ENCODE measurements at regions not wholly inside any gene's neighbourhood (a gene's known extent, or its start where the extent isn't known, plus 50 kb on each side); places are given as distances from the start of the nearest gene placed in this dataset.

DNA sequence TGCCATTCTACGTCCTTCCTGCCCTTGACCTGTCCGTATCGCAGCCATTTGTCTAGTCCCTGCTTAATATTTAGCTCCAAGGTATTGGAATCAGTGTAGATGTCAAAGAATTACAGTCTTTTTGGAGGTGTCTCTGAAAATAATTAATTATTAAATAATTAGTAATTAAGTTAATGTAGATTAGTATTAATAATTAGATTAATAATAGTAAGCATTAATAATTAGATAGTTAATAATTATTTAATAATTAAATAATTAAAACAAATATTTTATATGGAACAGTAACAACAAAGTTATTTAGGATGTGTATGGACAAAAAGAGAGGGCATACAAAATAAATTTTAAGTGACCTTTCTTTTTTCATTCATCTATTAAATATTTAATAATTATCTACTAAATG lies 639.6 kb downstream of the AACS start:
- no peak for TF ChIP-seq SMC3 (conservative IDR thresholded peaks at IDR 0.05; ENCODE audit: poor library complexity)
- TF ChIP-seq POLR2AphosphoS5 (IDR thresholded peaks at IDR 0.05) = no peak
- TF ChIP-seq, protein P1, sequence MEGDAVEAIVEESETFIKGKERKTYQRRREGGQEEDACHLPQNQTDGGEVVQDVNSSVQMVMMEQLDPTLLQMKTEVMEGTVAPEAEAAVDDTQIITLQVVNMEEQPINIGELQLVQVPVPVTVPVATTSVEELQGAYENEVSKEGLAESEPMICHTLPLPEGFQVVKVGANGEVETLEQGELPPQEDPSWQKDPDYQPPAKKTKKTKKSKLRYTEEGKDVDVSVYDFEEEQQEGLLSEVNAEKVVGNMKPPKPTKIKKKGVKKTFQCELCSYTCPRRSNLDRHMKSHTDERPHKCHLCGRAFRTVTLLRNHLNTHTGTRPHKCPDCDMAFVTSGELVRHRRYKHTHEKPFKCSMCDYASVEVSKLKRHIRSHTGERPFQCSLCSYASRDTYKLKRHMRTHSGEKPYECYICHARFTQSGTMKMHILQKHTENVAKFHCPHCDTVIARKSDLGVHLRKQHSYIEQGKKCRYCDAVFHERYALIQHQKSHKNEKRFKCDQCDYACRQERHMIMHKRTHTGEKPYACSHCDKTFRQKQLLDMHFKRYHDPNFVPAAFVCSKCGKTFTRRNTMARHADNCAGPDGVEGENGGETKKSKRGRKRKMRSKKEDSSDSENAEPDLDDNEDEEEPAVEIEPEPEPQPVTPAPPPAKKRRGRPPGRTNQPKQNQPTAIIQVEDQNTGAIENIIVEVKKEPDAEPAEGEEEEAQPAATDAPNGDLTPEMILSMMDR (IDR thresholded peaks at IDR 0.05; ENCODE audit: poor library complexity, severe bottlenecking) = no peak
- TF ChIP-seq MXI1 (conservative IDR thresholded peaks at IDR 0.05; ENCODE audit: poor library complexity, severe bottlenecking) = no peak
- no peak for TF ChIP-seq EP300 (conservative IDR thresholded peaks at IDR 0.05; ENCODE audit: poor library complexity, severe bottlenecking)
- no peak for TF ChIP-seq EZH2 (IDR thresholded peaks at IDR 0.05; ENCODE audit: borderline replicate concordance, insufficient read depth, low read length, poor library complexity, severe bottlenecking)
- TF ChIP-seq RAD21 (conservative IDR thresholded peaks at IDR 0.05) = no peak
- TF ChIP-seq REST (IDR thresholded peaks at IDR 0.05; ENCODE audit: borderline replicate concordance) = no peak
- no peak for TF ChIP-seq TAF1 (IDR thresholded peaks at IDR 0.05; ENCODE audit: low read depth)
- no peaks in the 10 kb centered on the region for H3K9me3 ChIP-seq (ENCODE audit: low read length)

GRCh38 chr12:125720961-125721360 lies 655.7 kb downstream of the AACS start:
- H4K20me1 ChIP-seq (ENCODE audit: insufficient read depth) = no peaks in the 10 kb centered on the region
- no peak overlapping the region for H3K4me3 ChIP-seq (ENCODE audit: low read length)
- H3K4me2 ChIP-seq (ENCODE audit: low read length) = no peak overlapping the region
- no peak overlapping the region for H3K27ac ChIP-seq (ENCODE audit: low read length)
- H3F3A ChIP-seq (ENCODE audit: insufficient read depth, low read length, poor library complexity, severe bottlenecking) = no peaks in the 10 kb centered on the region
- no peaks in the 10 kb centered on the region for H3K79me2 ChIP-seq (replicated peaks; ENCODE audit: insufficient read depth, low read length)
- no peaks in the 10 kb centered on the region for H3K36me3 ChIP-seq (ENCODE audit: insufficient read depth, low read length)
- no peak overlapping the region for H3K9ac ChIP-seq (ENCODE audit: low read length)
- H2AFZ ChIP-seq (ENCODE audit: low read depth, low read length) = no peak overlapping the region
- no peaks in the 10 kb centered on the region for H3K27me3 ChIP-seq (ENCODE audit: insufficient read depth, low read depth, low read length)
- TF ChIP-seq POLR2AphosphoS5 (IDR thresholded peaks at IDR 0.05) = no peak
- no peaks in the 10 kb centered on the region for H3K9me2 ChIP-seq (ENCODE audit: insufficient read depth, low read length)
- no peaks in the 10 kb centered on the region for H3K9me3 ChIP-seq (ENCODE audit: low read length)

More for the DNA sequence above, 639.6 kb downstream of the AACS start:
- Histone ChIP-seq H3K9ac (ENCODE audit: low read length) (no peak overlapping the region), H3K9me2 (ENCODE audit: insufficient read depth, low read length) (no peaks in the 10 kb centered on the region), H3K27ac (ENCODE audit: low read length) (no peak overlapping the region), H4K20me1 (ENCODE audit: insufficient read depth) (no peaks in the 10 kb centered on the region), H3K36me3 (ENCODE audit: insufficient read depth, low read length) (no peaks in the 10 kb centered on the region), H3K79me2 (replicated peaks; ENCODE audit: insufficient read depth, low read length) (no peaks in the 10 kb centered on the region), H2AFZ (ENCODE audit: low read depth, low read length) (no peak overlapping the region), H3K4me3 (ENCODE audit: low read length) (no peak overlapping the region), H3K4me2 (ENCODE audit: low read length) (no peak overlapping the region), H3F3A (ENCODE audit: insufficient read depth, low read length, poor library complexity, severe bottlenecking) (no peaks in the 10 kb centered on the region), H3K27me3 (ENCODE audit: insufficient read depth, low read depth, low read length) (no peaks in the 10 kb centered on the region)

DNA sequence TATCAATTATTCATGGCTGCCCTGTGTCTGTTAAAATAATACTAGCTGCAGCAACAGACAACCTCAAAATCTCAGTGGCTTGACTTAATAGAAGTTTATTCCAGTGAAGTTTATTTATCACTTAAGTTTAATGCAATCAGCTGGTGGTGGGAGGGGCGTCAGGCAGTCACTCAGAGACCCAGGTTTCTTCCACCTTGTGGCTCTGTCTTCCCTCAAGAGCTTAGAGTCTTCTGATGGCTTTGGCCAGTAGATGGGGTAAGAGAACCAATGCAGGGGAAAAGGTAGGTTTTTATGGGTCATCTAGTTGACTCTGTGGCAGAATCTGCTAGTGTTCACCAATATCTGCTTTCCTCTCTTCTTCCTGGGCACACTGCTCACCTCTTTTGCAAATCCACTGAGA lies 668.9 kb downstream of the AACS start:
- Histone ChIP-seq H2AFZ (ENCODE audit: low read depth, low read length) (no peak overlapping the region), H4K20me1 (ENCODE audit: insufficient read depth) (no peaks in the 10 kb centered on the region), H3K9me2 (ENCODE audit: insufficient read depth, low read length) (no peaks in the 10 kb centered on the region), H3F3A (ENCODE audit: insufficient read depth, low read length, poor library complexity, severe bottlenecking) (no peaks in the 10 kb centered on the region), H3K9me3 (ENCODE audit: low read length) (no peaks in the 10 kb centered on the region), H3K79me2 (replicated peaks; ENCODE audit: insufficient read depth, low read length) (no peaks in the 10 kb centered on the region), H3K4me2 (ENCODE audit: low read length) (no peak overlapping the region), H3K9ac (ENCODE audit: low read length) (no peak overlapping the region), H3K36me3 (ENCODE audit: insufficient read depth, low read length) (no peaks in the 10 kb centered on the region), H3K4me3 (ENCODE audit: low read length) (no peak overlapping the region), H3K27me3 (ENCODE audit: insufficient read depth, low read depth, low read length) (no peaks in the 10 kb centered on the region), H3K27ac (ENCODE audit: low read length) (no peak overlapping the region)
- TF ChIP-seq SMC3 (conservative IDR thresholded peaks at IDR 0.05; ENCODE audit: poor library complexity) (no peak), MXI1 (conservative IDR thresholded peaks at IDR 0.05; ENCODE audit: poor library complexity, severe bottlenecking) (no peak), EP300 (conservative IDR thresholded peaks at IDR 0.05; ENCODE audit: poor library complexity, severe bottlenecking) (no peak), TAF1 (IDR thresholded peaks at IDR 0.05; ENCODE audit: low read depth) (no peak), POLR2AphosphoS5 (IDR thresholded peaks at IDR 0.05) (no peak), REST (IDR thresholded peaks at IDR 0.05; ENCODE audit: borderline replicate concordance) (no peak), RAD21 (conservative IDR thresholded peaks at IDR 0.05) (no peak), EZH2 (IDR thresholded peaks at IDR 0.05; ENCODE audit: borderline replicate concordance, insufficient read depth, low read length, poor library complexity, severe bottlenecking) (no peak)
- TF ChIP-seq, protein P1 (IDR thresholded peaks at IDR 0.05; ENCODE audit: poor library complexity, severe bottlenecking) = no peak
